LNCAP (cell line): ENCODE measurements at regions not wholly inside any gene's neighbourhood (a gene's known extent, or its start where the extent isn't known, plus 50 kb on each side); places are given as distances from the start of the nearest gene placed in this dataset.

Source experiments
- TF ChIP-seq, protein P1 (sequence below): fragments of 450-650 bp; IDR thresholded peaks from 2 replicates; pipeline ENCODE4 v1.5.1; 2017; ENCODE audit warnings: mild to moderate bottlenecking

- TF ChIP-seq, protein P1, sequence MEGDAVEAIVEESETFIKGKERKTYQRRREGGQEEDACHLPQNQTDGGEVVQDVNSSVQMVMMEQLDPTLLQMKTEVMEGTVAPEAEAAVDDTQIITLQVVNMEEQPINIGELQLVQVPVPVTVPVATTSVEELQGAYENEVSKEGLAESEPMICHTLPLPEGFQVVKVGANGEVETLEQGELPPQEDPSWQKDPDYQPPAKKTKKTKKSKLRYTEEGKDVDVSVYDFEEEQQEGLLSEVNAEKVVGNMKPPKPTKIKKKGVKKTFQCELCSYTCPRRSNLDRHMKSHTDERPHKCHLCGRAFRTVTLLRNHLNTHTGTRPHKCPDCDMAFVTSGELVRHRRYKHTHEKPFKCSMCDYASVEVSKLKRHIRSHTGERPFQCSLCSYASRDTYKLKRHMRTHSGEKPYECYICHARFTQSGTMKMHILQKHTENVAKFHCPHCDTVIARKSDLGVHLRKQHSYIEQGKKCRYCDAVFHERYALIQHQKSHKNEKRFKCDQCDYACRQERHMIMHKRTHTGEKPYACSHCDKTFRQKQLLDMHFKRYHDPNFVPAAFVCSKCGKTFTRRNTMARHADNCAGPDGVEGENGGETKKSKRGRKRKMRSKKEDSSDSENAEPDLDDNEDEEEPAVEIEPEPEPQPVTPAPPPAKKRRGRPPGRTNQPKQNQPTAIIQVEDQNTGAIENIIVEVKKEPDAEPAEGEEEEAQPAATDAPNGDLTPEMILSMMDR = no peak
These were observed 187.6 kb downstream of the EBLN2 start for GRCh38 chr3:73249047-73249446.

DNA sequence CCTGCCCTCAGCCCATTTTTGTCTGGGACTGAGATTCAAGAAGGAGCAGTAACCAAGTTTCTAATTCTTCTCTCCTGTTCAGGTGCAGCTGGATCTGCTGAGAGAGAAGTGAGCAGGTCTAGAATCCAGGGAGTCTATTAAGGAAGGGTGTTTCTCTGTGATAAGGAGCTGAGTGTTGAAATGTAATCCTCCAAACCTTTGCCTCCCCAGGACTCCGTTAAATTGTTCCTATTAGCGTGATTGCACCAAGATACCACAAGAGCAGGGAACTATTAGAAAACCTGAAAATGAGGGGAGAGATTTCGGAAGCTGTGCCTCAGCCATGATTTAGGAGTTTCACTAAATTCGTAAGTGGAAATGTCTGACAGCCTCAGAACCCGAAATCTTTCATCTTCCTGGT lies 192.6 kb downstream of the EBLN2 start:
- TF ChIP-seq, protein P1 = no peak

DNA sequence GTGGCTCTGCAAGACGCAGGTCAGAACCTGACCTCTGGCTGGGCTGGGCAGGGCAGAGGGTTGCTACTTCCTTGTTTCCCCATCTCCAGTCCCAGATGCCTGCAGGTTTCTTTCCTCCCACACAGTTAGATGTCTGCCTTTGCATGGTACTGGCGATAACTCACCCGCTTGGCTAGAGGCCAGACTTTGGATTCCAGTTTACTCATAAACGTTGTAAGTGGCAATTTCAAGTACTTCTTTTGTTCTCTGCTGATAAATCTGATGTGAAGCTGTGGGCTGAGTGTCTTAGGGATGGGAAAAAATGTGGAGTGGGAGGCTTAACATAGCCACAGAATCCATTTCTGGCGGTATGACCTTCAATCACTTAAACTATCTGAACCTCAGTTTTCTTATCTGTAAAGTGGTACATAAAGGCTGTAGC lies 194.2 kb downstream of the EBLN2 start:
- TF ChIP-seq, protein P1 = no peak

- TF ChIP-seq, protein P1 = no peak
These were observed 195.7 kb downstream of the EBLN2 start for GRCh38 chr3:73257186-73257585.

GRCh38 chr3:73258057-73258456 lies 196.6 kb downstream of the EBLN2 start:
- TF ChIP-seq, protein P1 = no peak

GRCh38 chr3:73259291-73259690 lies 197.8 kb downstream of the EBLN2 start:
- TF ChIP-seq, protein P1 = no peak

DNA sequence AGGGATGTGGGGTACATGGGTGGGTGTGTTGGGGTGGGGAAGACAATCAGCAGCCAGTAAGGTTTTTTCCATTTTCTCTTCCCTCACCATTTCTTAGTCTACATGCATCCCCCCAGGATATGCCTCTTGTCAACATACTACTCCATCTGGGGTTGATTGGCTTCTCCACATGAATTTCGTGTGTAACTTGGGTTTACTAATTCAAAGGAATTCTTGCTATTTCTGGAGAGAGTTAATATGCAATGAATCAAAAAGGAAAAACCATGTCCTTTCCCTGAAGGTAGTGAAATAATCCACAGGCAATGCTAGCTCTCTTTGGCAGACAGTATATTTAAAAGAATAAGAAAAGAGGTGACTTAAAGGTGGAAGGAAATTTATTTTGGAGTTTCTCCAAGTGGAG lies 198.4 kb downstream of the EBLN2 start:
- TF ChIP-seq, protein P1 = no peak

DNA sequence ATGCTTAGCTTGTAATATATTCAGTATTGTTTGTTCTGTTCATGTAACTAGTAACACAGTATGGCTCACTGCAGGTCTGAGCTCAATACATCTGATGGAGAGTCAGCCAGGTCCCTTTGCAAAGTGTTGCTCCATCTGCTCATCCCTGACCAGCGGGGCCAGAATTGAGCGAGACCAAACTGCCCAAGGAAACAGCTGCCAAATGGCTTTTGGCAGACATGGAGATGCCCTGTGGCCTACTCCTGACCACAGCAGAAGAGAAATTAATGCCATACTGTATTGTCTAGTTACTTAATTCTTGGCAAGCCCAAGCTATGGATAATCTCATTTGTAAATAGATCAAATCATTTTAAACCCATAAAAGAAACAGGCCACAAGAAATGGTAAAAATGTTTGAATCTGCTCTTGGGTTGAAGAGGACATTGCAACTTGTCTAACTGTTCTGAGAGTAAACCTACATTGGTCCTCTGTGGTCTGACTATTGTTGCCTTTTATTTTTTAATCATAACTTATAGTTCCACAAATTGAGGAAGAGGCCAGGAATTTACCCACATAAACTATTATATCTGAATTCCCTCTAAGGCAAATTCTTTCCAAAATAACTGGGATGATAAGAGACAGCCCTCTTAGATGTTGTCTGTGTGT lies 209.5 kb downstream of the EBLN2 start:
- TF ChIP-seq, protein P1 = no peak
